GM12801 (cell line): ENCODE measurements at regions not wholly inside any gene's neighbourhood (a gene's known extent, or its start where the extent isn't known, plus 50 kb on each side); places are given as distances from the start of the nearest gene placed in this dataset.

Source experiments
- CTCF ChIP-seq: IDR thresholded peaks from one replicate; pipeline ENCODE4 v1.5.1; 2011; ENCODE audit warnings: control low read depth; ENCODE audit not compliant: insufficient read length; ENCODE audit errors: extremely low read depth

GRCh38 chr2:16272038-16272788, 331.9 kb downstream of the MYCN start:
- TF ChIP-seq CTCF, result no peak

- no peak for TF ChIP-seq CTCF
Measured at GRCh38 chr2:16271231-16271896, 331.0 kb downstream of the MYCN start.

- no peak for TF ChIP-seq CTCF
Measured at GRCh38 chr2:16270441-16270840, 330.1 kb downstream of the MYCN start.

GRCh38 chr2:16268301-16269000, 328.1 kb downstream of the MYCN start:
- TF ChIP-seq CTCF, result no peak

GRCh38 chr2:16266571-16266970, 326.2 kb downstream of the MYCN start:
- no peak for TF ChIP-seq CTCF

- TF ChIP-seq CTCF, result no peak
Measured at GRCh38 chr2:16264931-16265540, 324.7 kb downstream of the MYCN start.

GRCh38 chr2:16264491-16264890, 324.1 kb downstream of the MYCN start:
- TF ChIP-seq CTCF, result no peak
